SU-DHL-6 (cell line): ENCODE measurements at regions not wholly inside any gene's neighbourhood (a gene's known extent, or its start where the extent isn't known, plus 50 kb on each side); places are given as distances from the start of the nearest gene placed in this dataset.

Source experiments
- EZH2phosphoT487 ChIP-seq: fragments of 200-600 bp; sonication (generic), shearing (Covaris generic); conservative IDR thresholded peaks from 2 replicates; pipeline ENCODE4 v1.6.1; 2018; ENCODE audit warnings: mild to moderate bottlenecking, antibody characterized with exemption, low read length, moderate library complexity, mixed read lengths
- TF ChIP-seq, protein P1 (sequence below): fragments of 200-600 bp; sonication (generic); IDR thresholded peaks from one replicate; pipeline ENCODE4 v1.5.1; 2017; ENCODE audit warnings: antibody characterized with exemption, mild to moderate bottlenecking, low read length, moderate library complexity; ENCODE audit not compliant: insufficient read depth, poor library complexity, severe bottlenecking

DNA sequence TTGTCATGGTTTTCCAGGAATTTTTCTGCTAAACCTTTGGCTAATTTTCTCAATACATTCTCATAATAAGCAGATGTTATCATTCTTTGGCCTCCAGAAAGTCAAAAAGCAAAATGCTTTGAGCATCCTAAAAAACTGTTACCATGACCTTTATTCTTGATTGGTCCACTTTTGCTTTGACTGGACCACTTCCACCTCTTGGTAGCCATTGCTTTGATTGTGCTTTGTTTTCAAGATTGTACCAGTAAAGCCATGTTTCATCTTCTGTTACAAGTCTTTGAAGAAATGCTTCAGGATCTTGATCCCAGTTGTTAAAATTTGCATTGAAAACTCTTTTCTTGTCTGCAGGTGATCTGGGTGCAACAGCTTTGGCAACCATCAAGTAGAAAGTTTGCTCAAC, 180.1 kb downstream of the DUSP6 start:
- TF ChIP-seq, protein P1, sequence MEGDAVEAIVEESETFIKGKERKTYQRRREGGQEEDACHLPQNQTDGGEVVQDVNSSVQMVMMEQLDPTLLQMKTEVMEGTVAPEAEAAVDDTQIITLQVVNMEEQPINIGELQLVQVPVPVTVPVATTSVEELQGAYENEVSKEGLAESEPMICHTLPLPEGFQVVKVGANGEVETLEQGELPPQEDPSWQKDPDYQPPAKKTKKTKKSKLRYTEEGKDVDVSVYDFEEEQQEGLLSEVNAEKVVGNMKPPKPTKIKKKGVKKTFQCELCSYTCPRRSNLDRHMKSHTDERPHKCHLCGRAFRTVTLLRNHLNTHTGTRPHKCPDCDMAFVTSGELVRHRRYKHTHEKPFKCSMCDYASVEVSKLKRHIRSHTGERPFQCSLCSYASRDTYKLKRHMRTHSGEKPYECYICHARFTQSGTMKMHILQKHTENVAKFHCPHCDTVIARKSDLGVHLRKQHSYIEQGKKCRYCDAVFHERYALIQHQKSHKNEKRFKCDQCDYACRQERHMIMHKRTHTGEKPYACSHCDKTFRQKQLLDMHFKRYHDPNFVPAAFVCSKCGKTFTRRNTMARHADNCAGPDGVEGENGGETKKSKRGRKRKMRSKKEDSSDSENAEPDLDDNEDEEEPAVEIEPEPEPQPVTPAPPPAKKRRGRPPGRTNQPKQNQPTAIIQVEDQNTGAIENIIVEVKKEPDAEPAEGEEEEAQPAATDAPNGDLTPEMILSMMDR = no peak
- TF ChIP-seq EZH2phosphoT487 = no peak
